Right lobe of liver (tissue), 4 donors: ENCODE measurements at regions not wholly inside any gene's neighbourhood (a gene's known extent, or its start where the extent isn't known, plus 50 kb on each side); places are given as distances from the start of the nearest gene placed in this dataset.

ENCODE experiments used
- CTCF ChIP-seq, 4 donors: fragments of 200-600 bp in 3 of 4; fragments of 450-650 bp in 1 of 4; IDR thresholded peaks; one replicate each; pipeline versions ENCODE4 v1.5.1 to v1.8.0; 2016 to 2022; ENCODE audit warnings: antibody characterized with exemption in 4 of 4, mild to moderate bottlenecking in 2 of 4
- POLR2A ChIP-seq: fragments of 450-650 bp; IDR thresholded peaks from one replicate; pipeline ENCODE4 v1.6.1; 2017; ENCODE audit warnings: antibody characterized with exemption, mild to moderate bottlenecking
- donor health status: DM: no; HTN: no; CAD: no.
- donor health status: DM: no; HTN: no; CAD: no.
- donor health status: DM: no; HTN: yes; CAD: no.

- TF ChIP-seq CTCF (IDR thresholded peaks at IDR 0.05) (no peak), POLR2A (no peak)
These were observed 491.0 kb downstream of the FGF9 start for GRCh38 chr13:22161871-22162270.
